ENCODE measurements at regions not wholly inside any gene's neighbourhood (a gene's known extent, or its start where the extent isn't known, plus 50 kb on each side); places are given as distances from the start of the nearest gene placed in this dataset. TPM values are rescaled to one million over a fixed set of nuclear protein-coding genes. Genes with fewer than 3 reads are reported as not detected.

Small RNAs in the stretch of these regions (microRNA-seq; reads per million reads assigned to microRNA genes)
- not detected for gene RNA5SP54 (ENCODE audit: insufficient read depth, insufficient read length)

Small RNAs in the stretch of these regions (small RNA-seq; reads per million reads assigned to genes)
- gene RNA5SP54, result 0 to 0.15 (median 0) reads per million in 5 experiments

Data from IMR-90 (cell line).